ENCODE measurements at regions not wholly inside any gene's neighbourhood (a gene's known extent, or its start where the extent isn't known, plus 50 kb on each side); places are given as distances from the start of the nearest gene placed in this dataset.

DNA sequence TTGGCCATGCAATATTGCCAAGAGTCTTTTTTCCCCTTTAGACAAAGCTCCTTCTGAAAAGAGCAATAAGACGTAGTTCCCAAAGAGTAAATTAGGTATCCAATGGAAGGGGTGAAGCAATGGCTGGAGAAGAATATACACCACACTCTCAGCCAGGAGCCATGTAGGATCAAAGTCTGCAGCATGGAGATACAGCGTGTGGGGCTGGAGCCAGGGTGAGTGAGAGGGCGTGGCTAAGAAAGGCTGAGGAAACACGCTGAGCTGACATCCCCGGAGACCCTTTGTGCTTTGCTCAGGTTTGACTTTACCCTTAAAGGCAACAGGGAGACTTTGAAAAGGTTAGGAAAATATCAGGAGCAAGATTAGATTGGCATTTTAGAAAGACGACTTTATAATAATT lies 87.1 kb upstream of the ELL2 start:
- no peak for DNase-seq (ENCODE audit: low spot score)
- TF ChIP-seq, protein P1, sequence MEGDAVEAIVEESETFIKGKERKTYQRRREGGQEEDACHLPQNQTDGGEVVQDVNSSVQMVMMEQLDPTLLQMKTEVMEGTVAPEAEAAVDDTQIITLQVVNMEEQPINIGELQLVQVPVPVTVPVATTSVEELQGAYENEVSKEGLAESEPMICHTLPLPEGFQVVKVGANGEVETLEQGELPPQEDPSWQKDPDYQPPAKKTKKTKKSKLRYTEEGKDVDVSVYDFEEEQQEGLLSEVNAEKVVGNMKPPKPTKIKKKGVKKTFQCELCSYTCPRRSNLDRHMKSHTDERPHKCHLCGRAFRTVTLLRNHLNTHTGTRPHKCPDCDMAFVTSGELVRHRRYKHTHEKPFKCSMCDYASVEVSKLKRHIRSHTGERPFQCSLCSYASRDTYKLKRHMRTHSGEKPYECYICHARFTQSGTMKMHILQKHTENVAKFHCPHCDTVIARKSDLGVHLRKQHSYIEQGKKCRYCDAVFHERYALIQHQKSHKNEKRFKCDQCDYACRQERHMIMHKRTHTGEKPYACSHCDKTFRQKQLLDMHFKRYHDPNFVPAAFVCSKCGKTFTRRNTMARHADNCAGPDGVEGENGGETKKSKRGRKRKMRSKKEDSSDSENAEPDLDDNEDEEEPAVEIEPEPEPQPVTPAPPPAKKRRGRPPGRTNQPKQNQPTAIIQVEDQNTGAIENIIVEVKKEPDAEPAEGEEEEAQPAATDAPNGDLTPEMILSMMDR (IDR thresholded peaks at IDR 0.05) = no peak
- ATAC-seq (ENCODE audit: low FRiP score) = no peak

DNA sequence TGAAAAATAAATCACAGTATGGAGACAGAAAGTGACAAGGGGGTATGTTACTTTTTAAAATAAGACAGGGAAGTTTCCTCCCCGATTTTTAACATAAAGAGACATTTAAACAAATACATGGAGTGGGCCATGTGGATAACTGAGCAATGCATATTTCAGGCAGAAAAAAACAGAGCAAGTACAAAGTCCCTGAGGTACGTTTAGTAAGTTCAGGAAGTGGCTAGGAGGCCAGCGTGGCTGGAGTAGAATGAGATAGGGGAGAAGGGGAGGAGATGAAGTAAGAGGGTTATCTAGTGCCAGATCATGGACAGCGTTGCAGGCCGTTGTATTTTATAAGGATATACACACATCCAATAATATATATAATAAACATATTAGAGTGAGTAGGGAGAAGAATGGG lies 84.2 kb upstream of the ELL2 start:
- ATAC-seq (ENCODE audit: low FRiP score) = no peak
- TF ChIP-seq, protein P1 (IDR thresholded peaks at IDR 0.05) = no peak
- DNase-seq (ENCODE audit: low spot score) = no peak

DNA sequence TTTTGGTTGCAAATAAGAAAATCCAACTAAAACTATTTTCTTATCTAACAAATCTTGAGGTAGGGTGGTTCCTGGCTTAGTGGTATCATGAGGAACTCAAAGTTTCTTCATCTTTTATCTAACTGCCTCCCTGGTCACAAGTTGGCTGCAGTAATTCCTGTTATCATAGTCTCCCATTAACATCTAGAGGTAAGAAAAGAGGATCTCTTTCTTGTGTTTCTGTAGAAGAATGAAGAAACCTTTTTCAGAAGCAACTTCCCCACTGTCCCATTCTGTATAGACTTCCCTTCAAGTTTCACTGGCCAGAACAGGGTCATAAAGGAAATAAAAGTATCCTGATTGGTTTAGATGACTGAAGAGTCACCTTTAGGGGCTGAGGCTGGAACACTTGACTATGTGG lies 81.8 kb upstream of the ELL2 start:
- ATAC-seq (ENCODE audit: low FRiP score) (no peak), DNase-seq (ENCODE audit: low spot score) (no peak)
- TF ChIP-seq, protein P1 (IDR thresholded peaks at IDR 0.05) = no peak

DNA sequence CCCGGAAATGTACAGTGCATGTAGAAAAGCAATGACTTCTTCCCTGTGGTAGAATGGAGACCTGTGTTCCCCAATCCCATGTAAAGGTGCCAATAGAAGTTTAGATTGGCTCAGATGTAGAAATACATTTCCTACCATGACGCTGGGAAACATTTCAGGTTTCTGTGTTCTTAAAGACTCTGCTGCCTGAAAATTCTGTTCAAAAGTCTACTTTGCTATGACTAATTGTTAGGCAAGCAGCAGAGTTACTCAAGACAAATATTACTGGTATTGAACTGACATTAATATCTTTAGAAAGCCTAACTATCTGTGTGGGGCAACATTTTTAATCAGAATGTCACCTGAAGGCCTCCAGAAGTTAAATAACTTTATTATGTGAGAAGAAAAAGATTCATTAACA lies 75.5 kb upstream of the ELL2 start:
- TF ChIP-seq, protein P1 (IDR thresholded peaks at IDR 0.05) = no peak
- ATAC-seq (ENCODE audit: low FRiP score) = no peak
- DNase-seq (ENCODE audit: low spot score) = no peak

DNA sequence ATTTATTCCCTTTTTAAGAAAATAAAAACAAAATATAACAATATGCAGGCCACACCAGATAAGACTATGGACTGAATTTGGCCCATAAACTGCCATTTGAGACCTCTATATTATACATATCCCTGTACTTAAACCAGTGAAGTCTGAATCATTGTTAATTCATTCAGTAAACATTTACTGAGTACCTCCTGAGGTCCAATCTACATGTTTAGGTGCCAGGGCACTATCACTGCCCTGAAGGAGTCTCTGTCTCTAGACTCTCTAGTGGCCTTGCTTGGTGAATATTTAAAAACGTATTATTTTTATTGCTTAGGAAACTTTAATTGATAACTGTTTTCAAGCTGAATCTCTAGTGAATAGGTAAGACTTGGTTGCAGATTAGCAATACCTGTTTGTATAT lies 74.7 kb upstream of the ELL2 start:
- TF ChIP-seq, protein P1 (IDR thresholded peaks at IDR 0.05) = no peak
- DNase-seq (ENCODE audit: low spot score) (no peak), ATAC-seq (ENCODE audit: low FRiP score) (no peak)

DNA sequence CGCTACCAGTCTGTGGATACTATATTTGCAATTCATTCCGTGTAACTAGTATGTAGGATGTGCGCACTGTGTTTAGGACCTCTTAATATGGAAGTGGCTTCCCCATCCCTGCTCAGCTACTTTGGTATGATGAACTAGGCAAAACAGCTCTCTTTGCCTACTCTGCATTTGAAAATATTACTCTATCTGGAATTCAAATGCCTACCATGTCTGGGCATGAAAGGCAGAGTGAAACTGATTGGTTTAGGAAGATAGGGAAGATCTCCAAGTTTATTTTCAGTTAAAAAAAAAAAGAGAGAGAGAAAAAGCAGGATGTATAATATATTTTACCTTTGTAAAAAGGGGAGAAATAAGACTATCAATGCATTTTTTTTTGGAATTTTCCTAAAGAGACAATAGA lies 74.1 kb upstream of the ELL2 start:
- no peak for DNase-seq (ENCODE audit: low spot score)
- TF ChIP-seq, protein P1 (IDR thresholded peaks at IDR 0.05) = no peak
- no peak for ATAC-seq (ENCODE audit: low FRiP score)

DNA sequence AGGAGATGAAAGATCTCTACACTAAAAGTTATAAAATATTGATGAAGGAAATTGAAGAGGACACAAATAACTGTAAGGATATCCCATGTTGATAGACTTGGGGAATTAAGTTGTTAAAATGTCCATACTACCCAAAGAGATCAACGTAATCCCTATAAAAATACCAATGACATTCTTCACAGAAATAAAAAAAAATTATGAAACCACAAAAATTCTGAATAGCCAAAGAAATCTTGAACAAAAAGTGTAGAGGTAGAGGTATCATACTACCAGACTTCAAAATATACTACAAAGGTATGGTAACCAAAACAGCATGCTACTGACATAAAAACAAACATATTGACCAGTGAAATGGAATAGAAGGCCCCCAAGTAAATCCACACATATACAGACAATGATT lies 71.5 kb upstream of the ELL2 start:
- TF ChIP-seq, protein P1 (IDR thresholded peaks at IDR 0.05) = no peak
- no peak for DNase-seq (ENCODE audit: low spot score)
- no peak for ATAC-seq (ENCODE audit: low FRiP score)
